HEK293T (cell line): ENCODE measurements at regions not wholly inside any gene's neighbourhood (a gene's known extent, or its start where the extent isn't known, plus 50 kb on each side); places are given as distances from the start of the nearest gene placed in this dataset.

ENCODE experiments used
- ARNT ChIP-seq: fragments of 450-650 bp; IDR thresholded peaks from 2 replicates; pipeline ENCODE4 v1.6.1; 2017; ENCODE audit warnings: mild to moderate bottlenecking
- BHLHE40 ChIP-seq: fragments of 450-650 bp; IDR thresholded peaks from 2 replicates; pipeline ENCODE4 v1.6.1; 2016; ENCODE audit warnings: mild to moderate bottlenecking, moderate library complexity, borderline replicate concordance
- ELF4 ChIP-seq: fragments of 450-650 bp; IDR thresholded peaks from 2 replicates; pipeline ENCODE4 v1.6.1; 2017; ENCODE audit warnings: antibody characterized with exemption
- FOXA1 ChIP-seq: fragments of 450-650 bp; IDR thresholded peaks from 2 replicates; pipeline ENCODE4 v1.6.1; 2016; ENCODE audit warnings: mild to moderate bottlenecking
- FOXK2 ChIP-seq: fragments of 450-650 bp; IDR thresholded peaks from 2 replicates; pipeline ENCODE4 v1.6.1; 2016; ENCODE audit warnings: mild to moderate bottlenecking
- FOXM1 ChIP-seq: fragments of 450-650 bp; IDR thresholded peaks from 2 replicates; pipeline ENCODE4 v1.6.1; 2017; ENCODE audit warnings: mild to moderate bottlenecking, borderline replicate concordance
- HDGF ChIP-seq: fragments of 450-650 bp; IDR thresholded peaks from 2 replicates; pipeline ENCODE4 v1.6.1; 2017; ENCODE audit warnings: antibody characterized with exemption, borderline replicate concordance
- LEF1 ChIP-seq: fragments of 450-650 bp; IDR thresholded peaks from 2 replicates; pipeline ENCODE4 v1.6.1; 2017; ENCODE audit warnings: mild to moderate bottlenecking, borderline replicate concordance
- NFRKB ChIP-seq: fragments of 450-650 bp; IDR thresholded peaks from 2 replicates; pipeline ENCODE4 v1.6.1; 2016; ENCODE audit warnings: mild to moderate bottlenecking, moderate library complexity
- PKNOX1 ChIP-seq: fragments of 450-650 bp; IDR thresholded peaks from 2 replicates; pipeline ENCODE4 v1.6.1; 2016
- SP1 ChIP-seq: fragments of 450-650 bp; IDR thresholded peaks from 2 replicates; pipeline ENCODE4 v1.6.1; 2017
- SUZ12 ChIP-seq: fragments of 450-650 bp; IDR thresholded peaks from 2 replicates; pipeline ENCODE4 v1.6.1; 2016; ENCODE audit warnings: mild to moderate bottlenecking
- TARDBP ChIP-seq: fragments of 450-650 bp; IDR thresholded peaks from 2 replicates; pipeline ENCODE4 v1.6.1; 2016
- ZNF384 ChIP-seq: fragments of 450-650 bp; IDR thresholded peaks from 2 replicates; pipeline ENCODE4 v1.6.1; 2016

DNA sequence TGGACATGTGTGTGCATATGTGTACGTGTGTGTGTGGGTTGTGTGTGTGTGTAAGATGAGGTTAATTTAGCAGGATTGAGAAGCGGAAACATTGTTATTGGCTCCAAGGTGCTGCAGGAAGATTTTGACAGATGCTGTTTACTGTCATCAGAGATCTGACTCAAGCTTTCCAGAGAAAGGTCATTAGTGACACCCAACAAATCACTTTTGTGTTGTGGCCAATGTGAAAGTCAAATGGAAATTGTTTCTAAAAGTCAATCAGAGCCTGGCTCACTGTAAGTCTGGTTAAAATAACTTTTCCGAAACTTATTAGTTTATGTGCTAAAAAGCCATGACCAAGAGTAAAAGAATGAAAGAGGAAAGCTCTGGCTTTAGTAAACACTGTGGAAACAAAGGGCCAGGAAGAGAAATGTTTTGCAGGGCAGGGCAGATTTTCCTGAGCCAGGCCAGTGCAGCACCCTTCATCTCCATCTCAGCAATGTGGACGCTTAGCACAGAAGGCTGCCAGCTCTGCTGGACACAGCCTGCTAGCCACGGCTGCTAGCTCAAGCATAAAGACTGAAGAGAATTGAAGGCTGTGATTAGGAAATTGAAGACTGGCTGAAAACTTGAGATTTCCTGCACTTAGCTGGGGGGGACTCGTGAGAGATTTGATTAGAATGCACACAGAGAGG, 235.8 kb downstream of the NEDD1 start:
- TF ChIP-seq PKNOX1, result no peak
- TF ChIP-seq BHLHE40, result no peak
- no peak for TF ChIP-seq ZNF384
- TF ChIP-seq LEF1, result no peak
- no peak for TF ChIP-seq ARNT
- TF ChIP-seq FOXK2, result no peak
- no peak for TF ChIP-seq FOXA1
- TF ChIP-seq HDGF, result no peak
- TF ChIP-seq FOXM1, result no peak
- no peak for TF ChIP-seq ELF4
- TF ChIP-seq NFRKB, result no peak
- TF ChIP-seq SP1, result no peak
- no peak for TF ChIP-seq TARDBP
- no peak for TF ChIP-seq SUZ12
